HUES6 (cell line): ENCODE measurements at regions not wholly inside any gene's neighbourhood (a gene's known extent, or its start where the extent isn't known, plus 50 kb on each side); places are given as distances from the start of the nearest gene placed in this dataset.

Experiments used
- H3K27ac ChIP-seq: 2 replicates; pipeline ENCODE4 v1.7.0; 2013; ENCODE audit warnings: low read depth, mild to moderate bottlenecking, low read length, inconsistent platforms
- H3K27me3 ChIP-seq: 2 replicates; pipeline ENCODE4 v1.6.1; 2013; ENCODE audit warnings: low read length; ENCODE audit not compliant: control insufficient read depth, insufficient read depth
- H3K36me3 ChIP-seq: 2 replicates; pipeline ENCODE4 v1.6.1; 2013; ENCODE audit warnings: low read length; ENCODE audit not compliant: control insufficient read depth, insufficient read depth
- H3K4me1 ChIP-seq: 2 replicates; pipeline ENCODE4 v1.6.1; 2013; ENCODE audit warnings: low read length; ENCODE audit not compliant: control insufficient read depth, insufficient read depth
- H3K4me3 ChIP-seq: 2 replicates; pipeline ENCODE4 v1.5.1; 2013; ENCODE audit warnings: low read depth, low read length
- H3K9ac ChIP-seq: one replicate; pipeline ENCODE4 v1.6.1; 2013; ENCODE audit warnings: mild to moderate bottlenecking, low read length
- H3K9me3 ChIP-seq: 2 replicates; pipeline ENCODE4 v1.6.1; 2013; ENCODE audit warnings: low read depth, low read length; ENCODE audit not compliant: control insufficient read depth, insufficient read depth

- Histone ChIP-seq H3K4me1 (no peaks in the 10 kb centered on the region), H3K9ac (no peak overlapping the region), H3K4me3 (no peak overlapping the region), H3K27ac (no peak overlapping the region), H3K9me3 (peaks cover 3% of the 10 kb centered on the region), H3K27me3 (no peaks in the 10 kb centered on the region), H3K36me3 (no peaks in the 10 kb centered on the region)
Observed at GRCh38 chr3:8400911-8401310, 100.7 kb upstream of the LMCD1 start.

- no peaks in the 10 kb centered on the region for H3K4me1 ChIP-seq
- H3K4me3 ChIP-seq = no peak overlapping the region
Observed at GRCh38 chr3:8403996-8404395, 97.6 kb upstream of the LMCD1 start.

DNA sequence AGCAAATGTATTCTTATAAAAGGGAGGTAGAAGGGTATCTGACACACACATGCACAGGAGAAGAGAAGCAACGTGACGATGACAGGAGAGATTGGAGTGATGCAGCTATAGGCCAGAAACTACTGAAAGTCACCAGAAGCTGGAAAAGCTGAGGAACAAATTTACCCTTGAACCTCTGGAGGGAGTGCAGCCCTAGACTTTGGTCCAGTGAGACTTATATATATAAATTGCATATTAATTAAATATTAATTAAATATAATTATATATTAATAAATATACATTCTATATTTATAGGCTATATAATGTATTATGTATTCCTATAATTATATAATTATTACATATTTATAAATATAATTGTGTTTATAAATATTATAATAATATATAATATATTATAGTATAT lies 96.5 kb upstream of the LMCD1 start:
- H3K4me1 ChIP-seq = no peaks in the 10 kb centered on the region
- H3K4me3 ChIP-seq = no peak overlapping the region
- no peak overlapping the region for H3K27ac ChIP-seq
- H3K27me3 ChIP-seq = no peaks in the 10 kb centered on the region
- H3K36me3 ChIP-seq = no peaks in the 10 kb centered on the region
- no peak overlapping the region for H3K9ac ChIP-seq
- H3K9me3 ChIP-seq = peaks cover 19% of the 10 kb centered on the region

More at GRCh38 chr3:8403996-8404395, 97.6 kb upstream of the LMCD1 start:
- Histone ChIP-seq H3K9ac (no peak overlapping the region), H3K27me3 (no peaks in the 10 kb centered on the region), H3K9me3 (peaks cover 19% of the 10 kb centered on the region), H3K27ac (no peak overlapping the region), H3K36me3 (no peaks in the 10 kb centered on the region)

DNA sequence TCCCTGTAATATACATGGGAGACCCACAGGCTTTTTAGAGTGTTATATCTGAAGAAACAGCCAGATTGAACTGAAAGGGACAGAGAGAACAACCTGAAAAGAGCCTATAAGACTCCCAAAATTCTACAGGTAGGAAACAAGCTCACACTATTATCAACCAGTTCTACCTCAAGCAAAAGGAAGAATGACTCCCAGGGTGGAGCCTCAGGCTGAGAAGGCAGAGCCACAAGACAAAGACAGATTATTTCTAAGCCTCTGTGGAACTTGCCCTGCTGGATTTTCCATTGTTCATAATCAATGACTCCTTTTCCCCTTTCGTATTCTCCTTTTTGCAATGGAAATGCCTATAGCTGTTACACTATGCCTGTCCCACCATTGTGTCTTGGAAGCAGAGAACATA lies 95.1 kb upstream of the LMCD1 start:
- Histone ChIP-seq H3K9me3 (peaks cover 19% of the 10 kb centered on the region), H3K27ac (no peak overlapping the region), H3K36me3 (no peaks in the 10 kb centered on the region), H3K27me3 (no peaks in the 10 kb centered on the region), H3K4me1 (no peaks in the 10 kb centered on the region), H3K9ac (no peak overlapping the region), H3K4me3 (no peak overlapping the region)

GRCh38 chr3:8413337-8413926 lies 88.2 kb upstream of the LMCD1 start:
- Histone ChIP-seq H3K9ac (no peak overlapping the region), H3K4me1 (no peaks in the 10 kb centered on the region), H3K27ac (no peak overlapping the region), H3K36me3 (no peaks in the 10 kb centered on the region), H3K27me3 (no peaks in the 10 kb centered on the region), H3K9me3 (peaks cover 4% of the 10 kb centered on the region; the same call in 1 of the 2 replicates), H3K4me3 (no peak overlapping the region)

- Histone ChIP-seq H3K9ac (no peak overlapping the region), H3K4me3 (no peak overlapping the region), H3K27me3 (no peaks in the 10 kb centered on the region), H3K9me3 (peaks cover 4% of the 10 kb centered on the region; the same call in 1 of the 2 replicates), H3K36me3 (no peaks in the 10 kb centered on the region), H3K4me1 (no peaks in the 10 kb centered on the region), H3K27ac (no peak overlapping the region)
Observed at GRCh38 chr3:8416965-8417364, 84.7 kb upstream of the LMCD1 start.

DNA sequence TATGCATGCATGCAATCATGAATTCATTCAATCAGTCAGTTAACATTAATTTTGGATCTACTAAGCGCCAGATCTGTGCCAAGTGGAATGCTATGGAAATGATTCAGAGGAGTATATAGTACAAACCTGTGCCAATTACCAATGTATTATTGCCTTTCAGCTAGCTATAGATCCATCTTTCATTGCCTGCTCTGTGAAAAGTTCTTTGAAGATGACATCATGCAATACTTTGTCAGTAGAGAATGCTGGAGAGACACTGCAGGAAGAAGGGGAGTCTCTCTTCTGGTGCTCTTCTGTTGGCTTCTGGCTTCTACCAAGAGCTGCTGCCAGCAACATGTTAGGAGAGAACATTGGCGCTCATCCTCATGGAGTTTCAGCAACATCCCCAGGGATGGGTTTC lies 81.0 kb upstream of the LMCD1 start:
- peaks cover 20% of the 10 kb centered on the region for H3K9me3 ChIP-seq
- H3K27me3 ChIP-seq = no peaks in the 10 kb centered on the region
- no peak overlapping the region for H3K27ac ChIP-seq
- H3K4me1 ChIP-seq = no peaks in the 10 kb centered on the region
- H3K4me3 ChIP-seq = no peak overlapping the region
- H3K9ac ChIP-seq = no peak overlapping the region
- no peaks in the 10 kb centered on the region for H3K36me3 ChIP-seq

DNA sequence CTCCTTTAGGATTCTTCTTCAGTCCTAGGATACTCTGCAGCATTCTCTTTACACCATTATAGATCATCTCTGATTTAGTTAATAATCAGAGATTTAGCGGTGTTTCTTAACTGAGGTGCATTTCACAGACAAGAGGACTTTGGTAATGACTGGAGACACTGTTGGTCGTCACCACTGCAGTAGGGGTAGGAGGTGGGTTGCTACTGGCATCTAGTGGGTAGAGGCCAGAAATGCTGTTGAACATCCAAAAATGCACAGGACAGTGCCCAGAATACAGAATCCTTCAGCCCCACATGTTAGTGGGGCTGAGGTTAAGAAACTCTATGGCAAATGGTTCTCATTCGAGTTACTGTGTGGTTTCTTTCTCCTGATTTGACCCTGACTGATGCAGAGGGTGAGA lies 80.4 kb upstream of the LMCD1 start:
- Histone ChIP-seq H3K9me3 (peaks cover 19% of the 10 kb centered on the region), H3K9ac (no peak overlapping the region), H3K27me3 (no peaks in the 10 kb centered on the region), H3K4me1 (no peaks in the 10 kb centered on the region), H3K4me3 (no peak overlapping the region), H3K27ac (no peak overlapping the region), H3K36me3 (no peaks in the 10 kb centered on the region)

DNA sequence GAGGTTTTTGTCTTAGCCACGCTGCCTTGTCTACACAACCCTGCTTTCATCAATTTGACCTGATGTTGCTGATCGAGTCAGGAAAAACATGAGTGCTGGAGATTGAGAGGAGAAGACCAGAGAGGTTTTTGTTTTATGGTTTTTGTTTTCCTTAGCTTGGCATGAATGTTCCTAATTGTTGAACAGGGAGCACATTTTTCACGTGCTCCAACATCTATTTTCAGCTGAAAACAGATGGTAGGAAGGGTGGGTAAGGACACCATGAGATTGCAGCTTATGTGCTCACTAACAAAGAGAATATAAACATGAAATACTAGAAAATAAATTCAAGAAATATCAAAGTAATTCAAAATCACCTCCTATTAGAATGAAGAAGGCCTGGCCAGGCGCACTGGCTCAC lies 79.9 kb upstream of the LMCD1 start:
- H3K4me3 ChIP-seq = no peak overlapping the region
- no peak overlapping the region for H3K27ac ChIP-seq
- H3K27me3 ChIP-seq = no peaks in the 10 kb centered on the region
- no peak overlapping the region for H3K9ac ChIP-seq
- peaks cover 16% of the 10 kb centered on the region for H3K9me3 ChIP-seq
- no peaks in the 10 kb centered on the region for H3K4me1 ChIP-seq
- no peaks in the 10 kb centered on the region for H3K36me3 ChIP-seq

DNA sequence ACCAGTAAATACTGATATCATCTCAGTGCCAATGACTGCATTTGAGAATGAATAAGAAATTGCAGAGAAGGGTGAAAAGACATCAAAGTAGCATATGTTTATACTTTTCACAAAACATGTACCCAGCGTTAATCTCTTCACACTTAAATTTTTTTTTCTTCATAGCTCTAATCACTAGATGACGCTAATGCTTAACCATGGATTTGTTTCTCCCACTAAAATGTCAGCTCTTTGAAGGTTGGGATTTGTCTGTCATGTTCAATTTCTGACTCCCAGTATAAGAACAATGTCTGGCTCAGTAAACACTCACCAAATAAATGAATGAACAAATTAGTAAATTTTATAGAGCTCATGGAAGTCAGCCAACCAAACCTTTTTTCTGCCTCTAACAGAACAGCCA lies 78.3 kb upstream of the LMCD1 start:
- Histone ChIP-seq H3K27ac (no peak overlapping the region), H3K27me3 (no peaks in the 10 kb centered on the region), H3K36me3 (no peaks in the 10 kb centered on the region), H3K4me1 (no peaks in the 10 kb centered on the region), H3K9me3 (peaks cover 16% of the 10 kb centered on the region), H3K4me3 (no peak overlapping the region), H3K9ac (no peak overlapping the region)

GRCh38 chr3:8424281-8424680 lies 77.3 kb upstream of the LMCD1 start:
- peaks cover 16% of the 10 kb centered on the region for H3K9me3 ChIP-seq
- no peak overlapping the region for H3K9ac ChIP-seq
- no peaks in the 10 kb centered on the region for H3K4me1 ChIP-seq
- H3K27ac ChIP-seq = no peak overlapping the region
- H3K27me3 ChIP-seq = no peaks in the 10 kb centered on the region
- no peaks in the 10 kb centered on the region for H3K36me3 ChIP-seq
- H3K4me3 ChIP-seq = no peak overlapping the region
